ENCODE measurements at regions not wholly inside any gene's neighbourhood (a gene's known extent, or its start where the extent isn't known, plus 50 kb on each side); places are given as distances from the start of the nearest gene placed in this dataset.

DNA sequence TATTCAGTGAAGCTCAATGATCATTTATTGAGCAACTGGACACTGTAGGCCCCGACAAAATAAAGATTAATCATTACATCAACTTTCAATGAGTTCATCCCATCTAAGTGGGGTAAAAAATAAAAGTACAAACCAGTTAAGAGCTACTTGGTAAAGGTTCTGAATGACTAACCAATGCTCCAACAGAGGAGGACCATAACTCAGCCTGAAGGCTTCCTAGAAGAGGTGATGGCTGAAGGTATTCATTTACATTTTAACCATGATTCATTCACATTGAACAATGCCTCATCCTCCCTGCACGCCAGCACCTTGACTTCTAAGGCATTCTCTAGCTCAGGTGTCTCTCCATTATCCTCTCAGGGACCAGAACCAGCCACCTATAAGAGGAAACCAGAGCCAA is 201.4 kb downstream of the ZNF462 start:
- TF ChIP-seq, protein P1, sequence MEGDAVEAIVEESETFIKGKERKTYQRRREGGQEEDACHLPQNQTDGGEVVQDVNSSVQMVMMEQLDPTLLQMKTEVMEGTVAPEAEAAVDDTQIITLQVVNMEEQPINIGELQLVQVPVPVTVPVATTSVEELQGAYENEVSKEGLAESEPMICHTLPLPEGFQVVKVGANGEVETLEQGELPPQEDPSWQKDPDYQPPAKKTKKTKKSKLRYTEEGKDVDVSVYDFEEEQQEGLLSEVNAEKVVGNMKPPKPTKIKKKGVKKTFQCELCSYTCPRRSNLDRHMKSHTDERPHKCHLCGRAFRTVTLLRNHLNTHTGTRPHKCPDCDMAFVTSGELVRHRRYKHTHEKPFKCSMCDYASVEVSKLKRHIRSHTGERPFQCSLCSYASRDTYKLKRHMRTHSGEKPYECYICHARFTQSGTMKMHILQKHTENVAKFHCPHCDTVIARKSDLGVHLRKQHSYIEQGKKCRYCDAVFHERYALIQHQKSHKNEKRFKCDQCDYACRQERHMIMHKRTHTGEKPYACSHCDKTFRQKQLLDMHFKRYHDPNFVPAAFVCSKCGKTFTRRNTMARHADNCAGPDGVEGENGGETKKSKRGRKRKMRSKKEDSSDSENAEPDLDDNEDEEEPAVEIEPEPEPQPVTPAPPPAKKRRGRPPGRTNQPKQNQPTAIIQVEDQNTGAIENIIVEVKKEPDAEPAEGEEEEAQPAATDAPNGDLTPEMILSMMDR (IDR thresholded peaks at IDR 0.05): no peak
- TF ChIP-seq EZH2 (IDR thresholded peaks at IDR 0.05; ENCODE audit: borderline replicate concordance, insufficient read depth, low read depth, low read length, poor library complexity, severe bottlenecking): no peak
